ENCODE measurements at regions not wholly inside any gene's neighbourhood (a gene's known extent, or its start where the extent isn't known, plus 50 kb on each side); places are given as distances from the start of the nearest gene placed in this dataset.

- peaks cover 5% of the 10 kb centered on the region for H3K9me3 Mint-ChIP-seq
- H3K4me3 Mint-ChIP-seq, result no peak overlapping the region
- no peak for TF ChIP-seq CTCF (IDR thresholded peaks at IDR 0.05)
- POLR2A ChIA-PET, result no interaction called here
- Histone ChIP-seq H3K27me3 (ENCODE audit: control insufficient read depth in 1 of 2, insufficient read depth in 2 of 2, low read length in 2 of 2) (no peaks in the 10 kb centered on the region), H3K36me3 (ENCODE audit: insufficient read depth, low read length) (no peaks in the 10 kb centered on the region), H3K27ac (ENCODE audit: low read depth in 1 of 2, low read length in 2 of 2) (no peak overlapping the region), H3K4me3 (ENCODE audit: low read length) (no peak overlapping the region), H3K9me3 (ENCODE audit: control insufficient read depth in 1 of 2, insufficient read depth in 1 of 2, low read length in 2 of 2) (peaks cover under 1 to 7% of the 10 kb centered on the region in 2 experiments), H3K4me1 (ENCODE audit: insufficient read depth, low read length) (no peaks in the 10 kb centered on the region)
- intact Hi-C loops (cut with DNase I, micrococcal nuclease), result no loop called here
- no peak overlapping the region for H3K27ac Mint-ChIP-seq
- no peaks in the 10 kb centered on the region for H3K4me1 Mint-ChIP-seq (ENCODE audit: low read depth)
- H3K36me3 Mint-ChIP-seq (ENCODE audit: low read depth), result peaks cover 8% of the 10 kb centered on the region
- ATAC-seq (ENCODE audit: poor library complexity), result no peak
- CTCF ChIA-PET, result no interaction called here
- no peaks in the 10 kb centered on the region for H3K27me3 Mint-ChIP-seq
- no peak for DNase-seq
Observed at GRCh38 chr11:112392904-112393303, 132.2 kb upstream of the PLET1 start.

DNA sequence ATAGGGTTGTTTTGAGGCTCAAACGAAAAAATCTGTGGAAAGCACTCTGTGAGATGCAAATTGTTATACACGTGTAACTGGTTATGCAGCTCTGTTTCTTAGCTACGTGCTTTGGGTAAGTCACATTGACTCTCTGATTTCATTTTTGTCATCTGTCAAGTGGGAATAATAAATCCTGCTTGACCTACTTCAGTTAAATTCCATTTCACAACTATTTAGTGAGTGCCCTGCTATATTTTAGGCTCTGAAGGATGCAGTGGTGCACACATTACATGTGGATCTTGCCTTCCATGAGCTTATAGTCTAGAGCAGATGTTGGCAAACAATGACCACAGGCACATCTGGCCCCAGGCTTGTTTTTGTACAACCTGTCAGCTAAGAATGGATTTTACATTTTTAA, 133.6 kb upstream of the PLET1 start:
- ATAC-seq (ENCODE audit: poor library complexity), result no peak

DNA sequence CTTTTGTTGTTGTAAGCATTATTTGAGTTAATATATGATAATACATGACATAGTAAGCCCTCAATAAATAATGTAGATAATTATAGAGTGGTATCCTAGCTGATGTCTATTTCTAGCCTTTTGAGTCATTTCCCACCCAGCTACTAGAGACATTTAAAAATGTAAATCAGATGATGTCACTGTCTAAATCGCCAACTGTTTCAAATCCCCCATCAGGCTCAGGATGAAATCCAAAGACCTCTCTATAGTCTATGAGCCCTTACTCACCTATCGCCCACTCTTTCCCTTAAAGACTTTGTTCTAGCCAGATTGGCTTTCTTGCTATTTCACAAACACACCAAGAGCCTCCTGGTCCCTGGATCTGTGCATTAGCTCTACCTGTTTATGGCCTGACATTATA, 135.4 kb upstream of the PLET1 start:
- intact Hi-C loops (cut with DNase I, micrococcal nuclease), result no loop called here
- Histone ChIP-seq H3K27me3 (ENCODE audit: control insufficient read depth in 1 of 2, insufficient read depth in 2 of 2, low read length in 2 of 2) (no peaks in the 10 kb centered on the region), H3K4me3 (ENCODE audit: low read length) (no peak overlapping the region), H3K27ac (ENCODE audit: low read depth in 1 of 2, low read length in 2 of 2) (no peak overlapping the region), H3K4me1 (ENCODE audit: insufficient read depth, low read length) (no peaks in the 10 kb centered on the region), H3K9me3 (ENCODE audit: control insufficient read depth in 1 of 2, insufficient read depth in 1 of 2, low read length in 2 of 2) (no peaks in the 10 kb centered on the region), H3K36me3 (ENCODE audit: insufficient read depth, low read length) (no peaks in the 10 kb centered on the region)
- H3K9me3 Mint-ChIP-seq, result no peaks in the 10 kb centered on the region
- peaks cover under 1% of the 10 kb centered on the region for H3K36me3 Mint-ChIP-seq (ENCODE audit: low read depth)
- no peak for TF ChIP-seq CTCF (IDR thresholded peaks at IDR 0.05)
- no peak overlapping the region for H3K27ac Mint-ChIP-seq
- CTCF ChIA-PET, result no interaction called here
- no peak overlapping the region for H3K4me3 Mint-ChIP-seq
- DNase-seq (no peak), ATAC-seq (ENCODE audit: poor library complexity) (no peak)
- POLR2A ChIA-PET, result no interaction called here
- no peaks in the 10 kb centered on the region for H3K27me3 Mint-ChIP-seq
- H3K4me1 Mint-ChIP-seq (ENCODE audit: low read depth), result peaks cover 4% of the 10 kb centered on the region

More for the DNA sequence above, 133.6 kb upstream of the PLET1 start:
- Histone ChIP-seq H3K9me3 (ENCODE audit: control insufficient read depth in 1 of 2, insufficient read depth in 1 of 2, low read length in 2 of 2) (no peaks in the 10 kb centered on the region), H3K4me3 (ENCODE audit: low read length) (no peak overlapping the region), H3K4me1 (ENCODE audit: insufficient read depth, low read length) (no peaks in the 10 kb centered on the region), H3K36me3 (ENCODE audit: insufficient read depth, low read length) (no peaks in the 10 kb centered on the region), H3K27me3 (ENCODE audit: control insufficient read depth in 1 of 2, insufficient read depth in 2 of 2, low read length in 2 of 2) (no peaks in the 10 kb centered on the region), H3K27ac (ENCODE audit: low read depth in 1 of 2, low read length in 2 of 2) (no peak overlapping the region)
- Mint-ChIP-seq H3K27ac (no peak overlapping the region), H3K4me3 (no peak overlapping the region), H3K27me3 (no peaks in the 10 kb centered on the region), H3K9me3 (no peaks in the 10 kb centered on the region), H3K36me3 (ENCODE audit: low read depth) (peaks cover 8% of the 10 kb centered on the region), H3K4me1 (ENCODE audit: low read depth) (no peaks in the 10 kb centered on the region)
- POLR2A ChIA-PET, result no interaction called here
- DNase-seq, result no peak
- no peak for TF ChIP-seq CTCF (IDR thresholded peaks at IDR 0.05)
- intact Hi-C loops (cut with DNase I, micrococcal nuclease), result no loop called here
- CTCF ChIA-PET, result no interaction called here

All from CD4-positive, alpha-beta T cell (primary cell).